Suppressor macrophage (primary cell): ENCODE measurements at regions not wholly inside any gene's neighbourhood (a gene's known extent, or its start where the extent isn't known, plus 50 kb on each side); places are given as distances from the start of the nearest gene placed in this dataset.
A peak's percentile ranks its signal among the peaks of the same experiment; 100 is the strongest.

Source experiments
- DNase-seq, 4 experiments: peaks; one replicate each; pipeline ENCODE4 v3.0.0-alpha.2; 2020 to 2022

- DNase-seq, result peak in 3 of 4 experiments; percentile 36 to 62 (median 37)
Observed at GRCh38 chr2:12931186-12931844, 214.6 kb downstream of the TRIB2 start.

- DNase-seq, result no peak
Observed at GRCh38 chr2:12932192-12932591, 215.5 kb downstream of the TRIB2 start.

- no peak for DNase-seq
Observed at GRCh38 chr2:12934146-12934756, 217.5 kb downstream of the TRIB2 start.

GRCh38 chr2:12935222-12935621 is 218.5 kb downstream of the TRIB2 start:
- no peak for DNase-seq

GRCh38 chr2:12935796-12936195 is 219.1 kb downstream of the TRIB2 start:
- no peak for DNase-seq

- no peak for DNase-seq
Observed at GRCh38 chr2:12941203-12941602, 224.5 kb downstream of the TRIB2 start.

- DNase-seq, result no peak
Observed at GRCh38 chr2:12948231-12948960, 231.7 kb downstream of the TRIB2 start.

- no peak for DNase-seq
Observed at GRCh38 chr2:12948961-12949353, 232.2 kb downstream of the TRIB2 start.

- DNase-seq, result no peak
Observed at GRCh38 chr2:12949406-12949805, 232.7 kb downstream of the TRIB2 start.

- no peak for DNase-seq
Observed at GRCh38 chr2:12950174-12950573, 233.4 kb downstream of the TRIB2 start.

GRCh38 chr2:12950957-12951656 is 234.4 kb downstream of the TRIB2 start:
- DNase-seq, result peak in 2 of 4 experiments; percentile 10 to 13

- no peak for DNase-seq
Observed at GRCh38 chr2:12951657-12951973, 234.9 kb downstream of the TRIB2 start.

GRCh38 chr2:12953596-12953995 is 236.9 kb downstream of the TRIB2 start:
- DNase-seq, result no peak

- no peak for DNase-seq
Observed at GRCh38 chr2:12955864-12956263, 239.1 kb downstream of the TRIB2 start.

- no peak for DNase-seq
Observed at GRCh38 chr2:12957251-12957650, 240.5 kb downstream of the TRIB2 start.

- no peak for DNase-seq
Observed at GRCh38 chr2:12959935-12960334, 243.2 kb downstream of the TRIB2 start.

- DNase-seq, result no peak
Observed at GRCh38 chr2:12960671-12961070, 243.9 kb downstream of the TRIB2 start.

GRCh38 chr2:12964904-12965539 is 248.3 kb downstream of the TRIB2 start:
- no peak for DNase-seq

- peak; percentile 11 to 70 (median 42) for DNase-seq
Observed at GRCh38 chr2:12965540-12966269, 249.0 kb downstream of the TRIB2 start.

- no peak for DNase-seq
Observed at GRCh38 chr2:12967804-12968203, 251.1 kb downstream of the TRIB2 start.

- DNase-seq, result no peak
Observed at GRCh38 chr2:12968399-12968798, 251.7 kb downstream of the TRIB2 start.

- DNase-seq, result no peak
Observed at GRCh38 chr2:12970861-12971260, 254.1 kb downstream of the TRIB2 start.
